IPS-18a (cell line): ENCODE measurements at regions not wholly inside any gene's neighbourhood (a gene's known extent, or its start where the extent isn't known, plus 50 kb on each side); places are given as distances from the start of the nearest gene placed in this dataset.
"Not testable (repeated sequence)": the region's sequence is repeated elsewhere in the genome, so short reads cannot be mapped to it uniquely, and the experiment has no call there.

Experiments
- H3K27ac ChIP-seq: one replicate; pipeline ENCODE4 v1.5.1; 2013; ENCODE audit warnings: low read length
- H3K27me3 ChIP-seq: one replicate; pipeline ENCODE4 v1.6.1; 2013; ENCODE audit warnings: mild to moderate bottlenecking, low read length; ENCODE audit not compliant: control insufficient read depth, insufficient read depth
- H3K36me3 ChIP-seq: one replicate; pipeline ENCODE4 v1.6.1; 2013; ENCODE audit warnings: low read depth, low read length; ENCODE audit not compliant: control insufficient read depth
- H3K4me1 ChIP-seq: one replicate; pipeline ENCODE4 v1.6.1; 2013; ENCODE audit warnings: low read depth, low read length; ENCODE audit not compliant: control insufficient read depth
- H3K4me3 ChIP-seq: one replicate; pipeline ENCODE4 v1.5.1; 2013; ENCODE audit warnings: low read length
- H3K9ac ChIP-seq: one replicate; pipeline ENCODE4 v1.6.1; 2013; ENCODE audit warnings: mild to moderate bottlenecking, low read length, moderate library complexity
- H3K9me3 ChIP-seq: one replicate; pipeline ENCODE4 v1.6.1; 2013; ENCODE audit warnings: low read depth, low read length; ENCODE audit not compliant: control insufficient read depth

- not testable (repeated sequence) for H3K4me1 ChIP-seq, H3K27me3 ChIP-seq, H3K27ac ChIP-seq, H3K4me3 ChIP-seq, H3K9me3 ChIP-seq, H3K36me3 ChIP-seq, H3K9ac ChIP-seq
Measured at GRCh38 chr4:33130662-33131061, 2410.5 kb downstream of the PCDH7 start.

GRCh38 chr4:33133723-33134122, 2413.6 kb downstream of the PCDH7 start:
- H3K4me1 ChIP-seq: no peaks in the 10 kb centered on the region
- H3K27ac ChIP-seq: no peak overlapping the region
- H3K4me3 ChIP-seq: no peak overlapping the region
- no peaks in the 10 kb centered on the region for H3K9me3 ChIP-seq
- no peak overlapping the region for H3K9ac ChIP-seq
- H3K36me3 ChIP-seq: no peaks in the 10 kb centered on the region
- no peaks in the 10 kb centered on the region for H3K27me3 ChIP-seq

GRCh38 chr4:33134366-33134765, 2414.2 kb downstream of the PCDH7 start:
- no peaks in the 10 kb centered on the region for H3K9me3 ChIP-seq
- no peak overlapping the region for H3K9ac ChIP-seq
- H3K36me3 ChIP-seq: no peaks in the 10 kb centered on the region
- H3K27ac ChIP-seq: no peak overlapping the region
- H3K4me3 ChIP-seq: no peak overlapping the region
- H3K4me1 ChIP-seq: no peaks in the 10 kb centered on the region
- no peaks in the 10 kb centered on the region for H3K27me3 ChIP-seq

GRCh38 chr4:33149658-33150524, 2429.7 kb downstream of the PCDH7 start:
- Histone ChIP-seq H3K9ac (no peak overlapping the region), H3K4me1 (no peaks in the 10 kb centered on the region), H3K4me3 (no peak overlapping the region), H3K27me3 (no peaks in the 10 kb centered on the region), H3K36me3 (no peaks in the 10 kb centered on the region), H3K27ac (no peak overlapping the region), H3K9me3 (no peaks in the 10 kb centered on the region)

GRCh38 chr4:33150525-33150910, 2430.3 kb downstream of the PCDH7 start:
- Histone ChIP-seq H3K36me3 (no peaks in the 10 kb centered on the region), H3K4me1 (no peaks in the 10 kb centered on the region), H3K4me3 (no peak overlapping the region), H3K9ac (no peak overlapping the region), H3K27ac (no peak overlapping the region), H3K9me3 (no peaks in the 10 kb centered on the region), H3K27me3 (no peaks in the 10 kb centered on the region)

GRCh38 chr4:33160126-33160525, 2440.0 kb downstream of the PCDH7 start:
- Histone ChIP-seq H3K9ac (no peak overlapping the region), H3K36me3 (no peaks in the 10 kb centered on the region), H3K4me1 (no peaks in the 10 kb centered on the region), H3K9me3 (peaks cover 6% of the 10 kb centered on the region), H3K27ac (no peak overlapping the region), H3K27me3 (no peaks in the 10 kb centered on the region), H3K4me3 (no peak overlapping the region)

- H3K27me3 ChIP-seq: no peaks in the 10 kb centered on the region
- H3K36me3 ChIP-seq: no peaks in the 10 kb centered on the region
- H3K27ac ChIP-seq: no peak overlapping the region
- H3K9ac ChIP-seq: no peak overlapping the region
- no peak overlapping the region for H3K4me3 ChIP-seq
- H3K4me1 ChIP-seq: no peaks in the 10 kb centered on the region
- peaks cover 2% of the 10 kb centered on the region for H3K9me3 ChIP-seq
Measured at GRCh38 chr4:33161202-33161601, 2441.0 kb downstream of the PCDH7 start.

- Histone ChIP-seq H3K4me1 (no peaks in the 10 kb centered on the region), H3K27ac (no peak overlapping the region), H3K4me3 (no peak overlapping the region), H3K9me3 (no peaks in the 10 kb centered on the region), H3K36me3 (no peaks in the 10 kb centered on the region), H3K27me3 (no peaks in the 10 kb centered on the region), H3K9ac (no peak overlapping the region)
Measured at GRCh38 chr4:33162122-33162521, 2442.0 kb downstream of the PCDH7 start.

GRCh38 chr4:33171873-33172525, 2451.8 kb downstream of the PCDH7 start:
- H3K27ac ChIP-seq: no peak overlapping the region
- no peaks in the 10 kb centered on the region for H3K27me3 ChIP-seq
- H3K9ac ChIP-seq: no peak overlapping the region
- H3K36me3 ChIP-seq: no peaks in the 10 kb centered on the region
- H3K4me1 ChIP-seq: peaks cover 5% of the 10 kb centered on the region
- no peaks in the 10 kb centered on the region for H3K9me3 ChIP-seq
- no peak overlapping the region for H3K4me3 ChIP-seq

GRCh38 chr4:33176566-33176965, 2456.4 kb downstream of the PCDH7 start:
- Histone ChIP-seq H3K27ac (no peak overlapping the region), H3K36me3 (no peaks in the 10 kb centered on the region), H3K4me3 (no peak overlapping the region), H3K27me3 (no peaks in the 10 kb centered on the region), H3K4me1 (peaks cover 5% of the 10 kb centered on the region), H3K9ac (no peak overlapping the region), H3K9me3 (no peaks in the 10 kb centered on the region)

- no peaks in the 10 kb centered on the region for H3K36me3 ChIP-seq
- no peak overlapping the region for H3K27ac ChIP-seq
- no peaks in the 10 kb centered on the region for H3K27me3 ChIP-seq
- H3K4me1 ChIP-seq: no peaks in the 10 kb centered on the region
- H3K9me3 ChIP-seq: no peaks in the 10 kb centered on the region
- no peak overlapping the region for H3K9ac ChIP-seq
- H3K4me3 ChIP-seq: no peak overlapping the region
Measured at GRCh38 chr4:33184657-33185290, 2464.6 kb downstream of the PCDH7 start.
